Middle frontal gyrus (tissue), 1 donor: ENCODE measurements at regions not wholly inside any gene's neighbourhood (a gene's known extent, or its start where the extent isn't known, plus 50 kb on each side); places are given as distances from the start of the nearest gene placed in this dataset.

Experiments used
- DNase-seq: peaks from one replicate; pipeline ENCODE4 v3.0.0-alpha.2; 2015; ENCODE audit warnings: low spot score; ENCODE audit errors: extremely low spot score

DNA sequence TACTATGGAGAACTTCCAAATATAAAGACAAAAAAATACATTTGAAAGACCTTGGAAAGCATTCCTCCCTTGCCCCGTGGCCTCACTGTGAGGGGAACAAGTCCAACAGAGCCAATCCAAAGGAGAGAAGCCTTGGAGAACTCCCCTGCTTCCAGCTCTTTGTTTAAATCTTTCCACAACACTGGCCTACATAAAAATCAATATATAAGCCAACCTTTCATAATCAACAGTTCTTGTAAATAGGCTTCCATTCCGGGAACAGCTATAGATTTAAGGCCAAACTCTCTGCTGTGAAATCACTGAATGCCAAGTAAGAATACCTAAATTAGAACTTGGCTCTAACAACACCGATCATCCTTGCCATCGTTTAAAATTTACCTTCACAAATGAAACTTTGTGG is 242.1 kb downstream of the HACE1 start:
- no peak for DNase-seq

DNA sequence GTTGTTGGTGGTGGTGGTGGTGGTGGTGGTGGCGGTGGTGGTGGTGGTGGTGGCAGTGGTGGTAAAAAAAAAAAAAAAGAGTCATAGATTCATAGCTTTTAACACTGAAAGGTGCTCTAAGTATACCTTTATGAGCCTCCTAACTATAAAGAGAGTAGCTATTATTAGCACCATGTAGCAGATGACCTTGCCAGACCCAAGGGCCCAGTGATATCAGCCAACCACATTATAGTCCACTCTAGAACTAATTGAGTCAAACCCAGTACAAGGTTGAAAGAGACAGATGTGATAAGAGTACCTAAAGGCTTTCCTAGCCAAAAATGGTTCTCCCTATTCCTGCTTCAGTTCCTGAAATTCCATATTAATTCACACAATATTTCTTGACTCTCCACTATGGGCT is 245.3 kb downstream of the HACE1 start:
- no peak for DNase-seq

GRCh38 chr6:104613416-104614001 is 246.2 kb downstream of the HACE1 start:
- DNase-seq = no peak

DNA sequence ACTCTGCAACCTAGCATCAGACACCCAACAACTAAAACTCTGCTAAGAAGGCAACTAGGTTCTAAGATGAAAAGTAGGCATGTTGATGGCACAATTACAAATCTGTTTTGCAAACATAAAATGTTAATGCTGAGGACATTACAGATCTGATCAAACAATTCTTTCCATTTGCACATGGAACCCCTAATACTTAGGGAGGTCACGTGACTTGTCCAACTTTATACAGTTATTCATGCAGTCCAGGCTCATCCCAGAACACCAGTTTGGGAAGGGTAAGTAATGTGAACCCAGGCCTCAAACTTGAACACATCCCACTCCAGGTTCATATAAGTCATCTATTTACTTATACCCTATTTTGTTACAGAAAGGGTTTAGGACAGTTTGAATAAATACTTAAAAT is 247.2 kb downstream of the HACE1 start:
- DNase-seq = no peak

- no peak for DNase-seq
Measured at GRCh38 chr6:104608101-104608500, 251.6 kb downstream of the HACE1 start.

DNA sequence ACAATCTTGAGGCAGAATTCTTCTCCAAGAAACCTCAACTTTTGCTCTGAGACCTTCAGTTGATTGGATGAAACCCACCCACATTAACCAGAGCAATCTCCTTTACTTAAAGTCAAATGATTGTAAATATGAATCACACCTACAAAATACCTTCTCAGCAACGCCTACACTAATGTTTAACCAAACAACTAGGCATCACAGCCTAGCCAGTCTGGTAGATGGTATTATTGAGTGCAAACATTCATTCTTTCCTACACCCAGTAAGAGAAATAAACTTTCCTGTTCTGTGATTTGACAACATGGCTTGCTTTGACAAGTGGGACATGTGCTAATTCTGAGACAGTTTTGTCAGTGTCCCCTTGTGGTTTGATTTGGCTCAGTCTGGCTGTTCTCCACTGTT is 252.2 kb downstream of the HACE1 start:
- DNase-seq = no peak

- DNase-seq = no peak
Measured at GRCh38 chr6:104606361-104606760, 253.4 kb downstream of the HACE1 start.

DNA sequence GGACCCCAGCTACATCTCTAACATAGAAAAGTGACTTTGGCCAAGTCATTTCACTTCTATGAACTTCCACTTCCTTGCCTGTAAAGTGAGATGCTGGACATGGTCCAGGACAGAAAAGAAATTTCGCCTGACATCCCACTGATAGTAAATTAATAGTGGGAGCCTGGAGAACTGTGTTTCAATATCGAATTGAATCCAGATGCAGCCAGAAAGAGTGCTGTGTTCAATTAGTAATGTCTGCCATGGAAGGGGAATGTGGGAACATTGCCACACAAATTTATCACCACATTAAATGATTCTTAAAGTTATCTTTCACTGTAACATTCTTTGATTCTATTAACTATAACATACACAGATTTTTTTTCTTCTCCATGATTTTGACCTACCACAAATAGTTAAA is 255.0 kb downstream of the HACE1 start:
- DNase-seq = no peak

DNA sequence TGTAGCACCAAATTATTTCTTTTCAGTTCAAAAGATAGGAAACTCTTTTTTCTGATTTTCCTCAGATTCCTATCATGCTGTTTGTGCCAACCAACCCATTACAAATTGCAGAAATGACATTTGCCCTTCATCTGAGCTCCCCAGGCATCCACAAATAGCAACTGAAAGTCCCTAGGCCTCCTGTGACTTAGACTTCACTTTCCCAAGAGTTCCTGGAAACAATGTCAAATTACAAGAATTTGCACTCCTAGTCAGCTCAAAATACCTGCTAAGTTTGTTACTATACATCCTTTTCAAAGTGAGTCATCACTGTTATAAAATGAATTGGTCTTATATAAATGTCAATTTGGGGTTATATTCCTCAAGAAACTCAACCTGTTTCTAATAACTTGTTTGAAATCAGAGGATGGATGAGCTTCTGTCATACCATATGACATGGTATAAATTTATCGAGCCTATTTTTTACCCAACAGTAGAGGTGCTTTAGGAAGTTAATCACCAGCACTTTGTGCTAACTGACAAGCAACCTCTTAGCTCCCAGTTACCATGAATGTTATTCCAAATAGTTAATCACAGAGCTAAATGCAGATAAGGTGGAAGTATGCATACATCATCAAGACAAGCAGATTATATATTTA is 256.5 kb downstream of the HACE1 start:
- DNase-seq = no peak

GRCh38 chr6:104601721-104602120 is 258.0 kb downstream of the HACE1 start:
- no peak for DNase-seq

GRCh38 chr6:104601131-104601651 is 258.5 kb downstream of the HACE1 start:
- no peak for DNase-seq

GRCh38 chr6:104600639-104600931 is 259.1 kb downstream of the HACE1 start:
- no peak for DNase-seq

GRCh38 chr6:104599821-104600638 is 259.7 kb downstream of the HACE1 start:
- DNase-seq = no peak

- DNase-seq = no peak
Measured at GRCh38 chr6:104597541-104598050, 262.1 kb downstream of the HACE1 start.

- peak; percentile 29 for DNase-seq
Measured at GRCh38 chr6:104596091-104596490, 263.6 kb downstream of the HACE1 start.

GRCh38 chr6:104595311-104595820 is 264.4 kb downstream of the HACE1 start:
- DNase-seq = no peak

GRCh38 chr6:104591573-104592334 is 268.0 kb downstream of the HACE1 start:
- no peak for DNase-seq

- DNase-seq = no peak
Measured at GRCh38 chr6:104589940-104590339, 269.8 kb downstream of the HACE1 start.

DNA sequence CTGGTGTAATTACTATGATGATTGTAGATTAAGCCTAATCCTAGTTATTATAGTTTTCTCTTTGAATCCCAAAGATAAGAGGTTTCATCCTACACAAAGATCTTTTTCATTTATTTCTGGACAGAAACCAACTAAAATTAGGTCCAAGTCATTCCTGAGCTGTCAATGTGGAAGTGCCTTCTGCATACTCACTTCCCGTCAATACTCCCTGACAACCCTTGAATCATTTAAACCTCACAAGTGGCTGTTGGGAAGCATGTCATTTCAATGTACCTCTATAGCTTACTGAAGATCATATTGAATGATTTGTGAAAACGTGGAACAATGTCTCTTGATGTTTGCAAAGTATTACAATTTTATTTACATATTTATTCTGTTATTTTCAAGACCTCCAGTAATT is 274.1 kb downstream of the HACE1 start:
- no peak for DNase-seq

- no peak for DNase-seq
Measured at GRCh38 chr6:104580452-104580851, 279.3 kb downstream of the HACE1 start.

- no peak for DNase-seq
Measured at GRCh38 chr6:104579310-104579863, 280.3 kb downstream of the HACE1 start.
